Lower lobe of right lung (tissue), 2 donors: ENCODE measurements at regions not wholly inside any gene's neighbourhood (a gene's known extent, or its start where the extent isn't known, plus 50 kb on each side); places are given as distances from the start of the nearest gene placed in this dataset.

ENCODE experiments used
- ATAC-seq, 2 donors: fragments of 200-7000 bp; cut with Tn5 transposase; one replicate each; pipeline ENCODE4 v1.9.1; 2020 to 2022; ENCODE audit warnings: mild to moderate bottlenecking in 2 of 2, moderate library complexity in 2 of 2
- DNase-seq: peaks from one replicate; pipeline ENCODE4 v3.0.0-alpha.2; 2020
- H3K27ac ChIP-seq: fragments of 200-600 bp; one replicate; pipeline ENCODE4 v1.8.0; 2022
- H3K27me3 ChIP-seq: fragments of 200-600 bp; one replicate; pipeline ENCODE4 v1.8.0; 2022; ENCODE audit warnings: low read depth
- H3K36me3 ChIP-seq: fragments of 200-600 bp; one replicate; pipeline ENCODE4 v1.8.0; 2022; ENCODE audit warnings: mild to moderate bottlenecking
- H3K4me1 ChIP-seq: fragments of 200-600 bp; one replicate; pipeline ENCODE4 v1.8.0; 2022
- H3K4me3 ChIP-seq: fragments of 200-600 bp; one replicate; pipeline ENCODE4 v1.8.0; 2022; ENCODE audit warnings: mild to moderate bottlenecking
- H3K9me3 ChIP-seq: fragments of 200-600 bp; one replicate; pipeline ENCODE4 v1.8.0; 2022
- intact Hi-C: fragments of 100-400 bp; cut with DNase I; formaldehyde crosslinking; loops from one replicate; pipeline ENCODE4 v1.11.0; 2022
- TF ChIP-seq, protein P1 (sequence below): fragments of 200-600 bp; IDR thresholded peaks from one replicate; pipeline ENCODE4 v1.8.0; 2022; ENCODE audit warnings: antibody characterized with exemption, mild to moderate bottlenecking
- donor health status: DM: no; HTN: yes; CAD: no; lungs with severe emphysema.

DNA sequence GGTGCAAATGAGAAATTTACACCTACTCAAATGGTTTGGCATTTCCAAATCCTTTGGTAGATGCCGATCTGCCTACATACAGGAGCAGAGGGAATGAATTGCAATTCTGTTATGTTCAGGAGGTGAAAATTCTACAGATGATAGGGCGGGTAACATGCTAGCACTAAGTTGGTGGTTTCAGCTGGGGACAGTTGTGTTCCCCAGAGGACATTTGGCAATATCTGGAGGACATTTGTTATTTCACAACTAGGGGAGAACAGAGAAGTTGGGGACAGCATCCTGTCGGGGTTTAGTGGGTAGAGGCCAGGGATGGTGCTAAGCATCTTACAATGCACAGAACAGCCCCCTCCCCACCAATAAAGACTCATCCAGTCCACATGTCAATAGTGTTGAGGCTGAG is 96.5 kb upstream of the PUDP start:
- intact Hi-C loops = no loop called here
- Histone ChIP-seq H3K36me3 (no peaks in the 10 kb centered on the region), H3K27me3 (no peaks in the 10 kb centered on the region), H3K4me3 (no peak overlapping the region), H3K27ac (no peak overlapping the region), H3K4me1 (no peaks in the 10 kb centered on the region), H3K9me3 (no peaks in the 10 kb centered on the region)
- TF ChIP-seq, protein P1, sequence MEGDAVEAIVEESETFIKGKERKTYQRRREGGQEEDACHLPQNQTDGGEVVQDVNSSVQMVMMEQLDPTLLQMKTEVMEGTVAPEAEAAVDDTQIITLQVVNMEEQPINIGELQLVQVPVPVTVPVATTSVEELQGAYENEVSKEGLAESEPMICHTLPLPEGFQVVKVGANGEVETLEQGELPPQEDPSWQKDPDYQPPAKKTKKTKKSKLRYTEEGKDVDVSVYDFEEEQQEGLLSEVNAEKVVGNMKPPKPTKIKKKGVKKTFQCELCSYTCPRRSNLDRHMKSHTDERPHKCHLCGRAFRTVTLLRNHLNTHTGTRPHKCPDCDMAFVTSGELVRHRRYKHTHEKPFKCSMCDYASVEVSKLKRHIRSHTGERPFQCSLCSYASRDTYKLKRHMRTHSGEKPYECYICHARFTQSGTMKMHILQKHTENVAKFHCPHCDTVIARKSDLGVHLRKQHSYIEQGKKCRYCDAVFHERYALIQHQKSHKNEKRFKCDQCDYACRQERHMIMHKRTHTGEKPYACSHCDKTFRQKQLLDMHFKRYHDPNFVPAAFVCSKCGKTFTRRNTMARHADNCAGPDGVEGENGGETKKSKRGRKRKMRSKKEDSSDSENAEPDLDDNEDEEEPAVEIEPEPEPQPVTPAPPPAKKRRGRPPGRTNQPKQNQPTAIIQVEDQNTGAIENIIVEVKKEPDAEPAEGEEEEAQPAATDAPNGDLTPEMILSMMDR = no peak
- DNase-seq (no peak), ATAC-seq (peak; percentile 27 to 46)

GRCh38 chrX:7242613-7243012 is 94.7 kb upstream of the PUDP start:
- H3K9me3 ChIP-seq = no peaks in the 10 kb centered on the region
- intact Hi-C loops = no loop called here
- H3K4me1 ChIP-seq = no peaks in the 10 kb centered on the region
- TF ChIP-seq, protein P1 = no peak
- no peaks in the 10 kb centered on the region for H3K36me3 ChIP-seq
- no peak overlapping the region for H3K4me3 ChIP-seq
- H3K27me3 ChIP-seq = no peaks in the 10 kb centered on the region
- no peak for DNase-seq
- no peak for ATAC-seq
- no peak overlapping the region for H3K27ac ChIP-seq

- TF ChIP-seq, protein P1 = no peak
- Histone ChIP-seq H3K4me3 (no peak overlapping the region), H3K36me3 (no peaks in the 10 kb centered on the region), H3K27me3 (no peaks in the 10 kb centered on the region), H3K27ac (no peak overlapping the region), H3K4me1 (no peaks in the 10 kb centered on the region), H3K9me3 (no peaks in the 10 kb centered on the region)
- ATAC-seq (no peak), DNase-seq (no peak)
- intact Hi-C loops = no loop called here
Measured at GRCh38 chrX:7240929-7241328, 93.0 kb upstream of the PUDP start.

GRCh38 chrX:7235071-7235470 is 87.1 kb upstream of the PUDP start:
- intact Hi-C loops = no loop called here
- Histone ChIP-seq H3K36me3 (no peaks in the 10 kb centered on the region), H3K27me3 (no peaks in the 10 kb centered on the region), H3K4me1 (no peaks in the 10 kb centered on the region), H3K4me3 (no peak overlapping the region), H3K27ac (no peak overlapping the region), H3K9me3 (no peaks in the 10 kb centered on the region)
- no peak for ATAC-seq
- TF ChIP-seq, protein P1 = no peak
- no peak for DNase-seq

- no peaks in the 10 kb centered on the region for H3K9me3 ChIP-seq
- intact Hi-C loops = no loop called here
- TF ChIP-seq, protein P1 = no peak
- DNase-seq = no peak
- H3K27ac ChIP-seq = no peak overlapping the region
- no peaks in the 10 kb centered on the region for H3K4me1 ChIP-seq
- no peaks in the 10 kb centered on the region for H3K27me3 ChIP-seq
- no peaks in the 10 kb centered on the region for H3K36me3 ChIP-seq
- no peak for ATAC-seq
- H3K4me3 ChIP-seq = no peak overlapping the region
Measured at GRCh38 chrX:7233580-7234406, 85.8 kb upstream of the PUDP start.
